Activated naive CD8-positive, alpha-beta T cell (primary cell): ENCODE measurements at regions not wholly inside any gene's neighbourhood (a gene's known extent, or its start where the extent isn't known, plus 50 kb on each side); places are given as distances from the start of the nearest gene placed in this dataset.

Experiments used
- H3K27ac Mint-ChIP-seq: one replicate; pipeline ENCODE4 v1.8.0; 2021; ENCODE audit warnings: mixed read lengths
- H3K27me3 Mint-ChIP-seq: one replicate; pipeline ENCODE4 v1.8.0; 2021; ENCODE audit warnings: mixed read lengths
- H3K36me3 Mint-ChIP-seq: one replicate; pipeline ENCODE4 v1.8.0; 2021; ENCODE audit warnings: mixed read lengths
- H3K4me1 Mint-ChIP-seq: one replicate; pipeline ENCODE4 v1.8.0; 2021; ENCODE audit warnings: low read depth, mixed read lengths
- H3K4me3 Mint-ChIP-seq: one replicate; pipeline ENCODE4 v1.8.0; 2021; ENCODE audit warnings: mild to moderate bottlenecking, mixed read lengths
- H3K9me3 Mint-ChIP-seq: one replicate; pipeline ENCODE4 v1.8.0; 2021; ENCODE audit warnings: low read depth, mixed read lengths

GRCh38 chr12:77619425-77619824, 211.3 kb upstream of the NAV3 start:
- H3K27ac Mint-ChIP-seq = no peak overlapping the region
- peaks cover 3% of the 10 kb centered on the region for H3K9me3 Mint-ChIP-seq
- H3K4me1 Mint-ChIP-seq = no peaks in the 10 kb centered on the region
- no peaks in the 10 kb centered on the region for H3K36me3 Mint-ChIP-seq
- no peak overlapping the region for H3K4me3 Mint-ChIP-seq
- H3K27me3 Mint-ChIP-seq = no peaks in the 10 kb centered on the region

DNA sequence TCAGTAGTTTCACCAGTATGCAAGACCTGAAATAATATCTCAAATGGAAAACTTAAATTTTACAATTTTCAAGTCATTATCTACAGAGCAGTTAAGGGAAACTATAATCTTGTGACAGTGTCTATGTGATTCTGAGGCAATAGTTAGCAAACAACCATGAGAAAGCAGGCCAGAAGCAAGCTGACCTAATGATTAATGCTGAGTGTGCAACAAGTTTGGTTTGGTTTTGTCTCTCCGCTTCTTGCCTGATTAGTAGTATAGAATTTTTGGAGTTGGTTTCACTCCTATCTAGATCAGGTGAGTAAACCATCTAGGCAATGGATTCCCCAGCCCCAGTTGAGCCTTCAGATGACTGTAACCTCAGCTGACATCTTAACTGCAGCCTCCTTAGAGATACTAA, 212.9 kb upstream of the NAV3 start:
- H3K27me3 Mint-ChIP-seq = no peaks in the 10 kb centered on the region

GRCh38 chr12:77615332-77615731, 215.4 kb upstream of the NAV3 start:
- Mint-ChIP-seq H3K9me3 (peaks cover 7% of the 10 kb centered on the region), H3K4me3 (no peak overlapping the region), H3K27me3 (no peaks in the 10 kb centered on the region), H3K36me3 (no peaks in the 10 kb centered on the region), H3K4me1 (no peaks in the 10 kb centered on the region), H3K27ac (no peak overlapping the region)

More for the DNA sequence above, 212.9 kb upstream of the NAV3 start:
- no peak overlapping the region for H3K4me3 Mint-ChIP-seq
- no peak overlapping the region for H3K27ac Mint-ChIP-seq
- peaks cover 7% of the 10 kb centered on the region for H3K9me3 Mint-ChIP-seq
- no peaks in the 10 kb centered on the region for H3K36me3 Mint-ChIP-seq
- no peaks in the 10 kb centered on the region for H3K4me1 Mint-ChIP-seq

GRCh38 chr12:77613411-77613810, 217.3 kb upstream of the NAV3 start:
- no peak overlapping the region for H3K4me3 Mint-ChIP-seq
- H3K36me3 Mint-ChIP-seq = no peaks in the 10 kb centered on the region
- H3K27ac Mint-ChIP-seq = no peak overlapping the region
- H3K4me1 Mint-ChIP-seq = no peaks in the 10 kb centered on the region
- peaks cover 7% of the 10 kb centered on the region for H3K9me3 Mint-ChIP-seq
- no peaks in the 10 kb centered on the region for H3K27me3 Mint-ChIP-seq

DNA sequence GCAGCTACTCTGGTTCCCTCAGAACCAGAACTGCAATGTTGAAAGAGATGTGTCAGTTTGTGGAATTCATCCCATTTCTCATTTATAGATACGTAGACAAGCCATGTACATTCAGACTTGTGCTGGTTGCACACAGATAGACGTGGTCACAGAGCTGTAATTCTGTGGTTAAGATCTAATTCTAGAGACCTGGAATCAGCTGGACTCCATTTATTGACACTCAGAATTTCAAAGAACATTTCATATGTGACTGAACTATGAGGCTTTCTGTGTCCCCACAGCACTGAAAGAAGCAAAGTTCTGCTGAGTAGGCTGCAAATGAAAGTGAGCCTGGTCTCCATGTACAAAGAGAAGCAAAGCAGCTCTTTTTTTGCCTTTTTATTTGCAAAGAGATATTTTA, 220.2 kb upstream of the NAV3 start:
- no peak overlapping the region for H3K27ac Mint-ChIP-seq
- H3K9me3 Mint-ChIP-seq = peaks cover 7% of the 10 kb centered on the region

DNA sequence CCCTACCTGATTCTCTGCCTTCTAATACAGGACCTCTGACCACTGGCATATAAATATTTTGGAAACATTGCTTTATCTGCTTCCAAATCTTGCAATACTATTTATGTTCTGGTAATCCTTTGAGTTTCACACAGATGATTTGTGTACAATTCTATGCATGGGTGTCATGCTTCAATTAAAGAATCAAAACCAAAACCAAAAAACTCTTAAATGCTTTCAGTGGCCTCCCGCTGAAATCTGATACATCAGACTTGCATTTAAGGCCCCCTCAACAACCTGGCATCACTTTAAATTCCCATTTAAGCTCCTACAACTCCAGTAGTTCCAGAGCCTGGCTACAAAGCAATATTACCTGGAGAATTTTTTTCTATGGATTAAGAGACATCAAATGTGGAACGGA, 221.7 kb upstream of the NAV3 start:
- Mint-ChIP-seq H3K4me3 (no peak overlapping the region), H3K4me1 (no peaks in the 10 kb centered on the region), H3K9me3 (peaks cover 5% of the 10 kb centered on the region), H3K27me3 (no peaks in the 10 kb centered on the region), H3K36me3 (no peaks in the 10 kb centered on the region), H3K27ac (no peak overlapping the region)

More for the DNA sequence above, 220.2 kb upstream of the NAV3 start:
- H3K27me3 Mint-ChIP-seq = no peaks in the 10 kb centered on the region
- H3K4me1 Mint-ChIP-seq = no peaks in the 10 kb centered on the region
- no peaks in the 10 kb centered on the region for H3K36me3 Mint-ChIP-seq
- H3K4me3 Mint-ChIP-seq = no peak overlapping the region

DNA sequence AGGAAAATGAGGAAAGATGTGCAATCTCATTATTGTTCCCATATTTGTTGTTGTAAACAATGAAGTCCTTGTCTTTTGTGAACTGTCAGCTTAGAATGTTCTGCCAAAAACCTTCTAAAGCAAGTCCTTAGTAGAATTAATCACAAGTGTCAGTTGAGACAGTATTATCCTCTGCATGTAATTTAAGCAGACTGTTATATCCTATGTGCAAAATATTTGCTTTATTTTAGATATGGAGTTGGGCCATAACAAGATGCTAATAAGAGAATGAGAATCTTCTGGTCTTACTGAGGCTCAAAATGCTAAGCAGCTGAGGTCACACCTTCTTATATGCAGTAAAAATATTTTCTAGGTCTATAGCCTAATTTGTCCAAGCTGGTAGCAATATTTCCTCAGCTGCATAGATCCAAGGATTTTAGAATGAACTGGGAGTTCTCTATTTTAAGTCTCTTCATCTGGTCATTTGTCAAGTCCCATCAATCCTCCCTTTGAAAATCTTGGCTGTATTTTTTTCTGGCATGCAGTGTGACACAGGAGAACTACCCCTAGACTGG, 222.3 kb upstream of the NAV3 start:
- no peaks in the 10 kb centered on the region for H3K27me3 Mint-ChIP-seq
- no peak overlapping the region for H3K27ac Mint-ChIP-seq
- H3K4me3 Mint-ChIP-seq = no peak overlapping the region
- H3K36me3 Mint-ChIP-seq = no peaks in the 10 kb centered on the region
- H3K4me1 Mint-ChIP-seq = no peaks in the 10 kb centered on the region
- peaks cover 5% of the 10 kb centered on the region for H3K9me3 Mint-ChIP-seq

GRCh38 chr12:77606348-77606747, 224.3 kb upstream of the NAV3 start:
- Mint-ChIP-seq H3K27ac (no peak overlapping the region), H3K27me3 (no peaks in the 10 kb centered on the region), H3K4me1 (no peaks in the 10 kb centered on the region), H3K4me3 (no peak overlapping the region), H3K9me3 (peaks cover 4% of the 10 kb centered on the region), H3K36me3 (no peaks in the 10 kb centered on the region)

GRCh38 chr12:77603946-77604345, 226.7 kb upstream of the NAV3 start:
- Mint-ChIP-seq H3K27ac (no peak overlapping the region), H3K9me3 (peaks cover 4% of the 10 kb centered on the region), H3K4me1 (no peaks in the 10 kb centered on the region), H3K4me3 (no peak overlapping the region), H3K36me3 (no peaks in the 10 kb centered on the region), H3K27me3 (no peaks in the 10 kb centered on the region)

DNA sequence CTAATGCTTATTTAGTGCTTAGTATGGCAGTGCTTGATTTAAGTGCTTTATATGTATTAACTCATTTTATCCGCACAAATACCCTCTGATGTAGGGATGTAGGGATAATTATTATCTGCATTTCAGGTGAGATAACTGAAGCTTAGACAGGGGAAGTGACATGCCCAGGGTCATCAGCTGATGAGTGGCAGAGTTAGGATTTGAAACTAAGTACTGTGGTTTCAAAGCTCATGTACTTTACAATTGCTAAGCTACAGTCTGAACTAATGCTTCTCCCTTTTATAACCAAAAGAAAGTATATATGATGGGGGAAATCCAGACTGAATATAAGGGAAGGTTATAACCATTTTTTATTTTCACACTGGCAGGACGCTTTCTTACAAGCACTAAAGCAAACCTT, 229.6 kb upstream of the NAV3 start:
- Mint-ChIP-seq H3K36me3 (no peaks in the 10 kb centered on the region), H3K4me3 (no peak overlapping the region), H3K9me3 (peaks cover 11% of the 10 kb centered on the region), H3K4me1 (no peaks in the 10 kb centered on the region), H3K27me3 (no peaks in the 10 kb centered on the region), H3K27ac (no peak overlapping the region)

- H3K4me1 Mint-ChIP-seq = no peaks in the 10 kb centered on the region
- no peaks in the 10 kb centered on the region for H3K27me3 Mint-ChIP-seq
- H3K36me3 Mint-ChIP-seq = no peaks in the 10 kb centered on the region
- H3K27ac Mint-ChIP-seq = no peak overlapping the region
- H3K4me3 Mint-ChIP-seq = no peak overlapping the region
- peaks cover 11% of the 10 kb centered on the region for H3K9me3 Mint-ChIP-seq
Measured at GRCh38 chr12:77600468-77600843, 230.2 kb upstream of the NAV3 start.

DNA sequence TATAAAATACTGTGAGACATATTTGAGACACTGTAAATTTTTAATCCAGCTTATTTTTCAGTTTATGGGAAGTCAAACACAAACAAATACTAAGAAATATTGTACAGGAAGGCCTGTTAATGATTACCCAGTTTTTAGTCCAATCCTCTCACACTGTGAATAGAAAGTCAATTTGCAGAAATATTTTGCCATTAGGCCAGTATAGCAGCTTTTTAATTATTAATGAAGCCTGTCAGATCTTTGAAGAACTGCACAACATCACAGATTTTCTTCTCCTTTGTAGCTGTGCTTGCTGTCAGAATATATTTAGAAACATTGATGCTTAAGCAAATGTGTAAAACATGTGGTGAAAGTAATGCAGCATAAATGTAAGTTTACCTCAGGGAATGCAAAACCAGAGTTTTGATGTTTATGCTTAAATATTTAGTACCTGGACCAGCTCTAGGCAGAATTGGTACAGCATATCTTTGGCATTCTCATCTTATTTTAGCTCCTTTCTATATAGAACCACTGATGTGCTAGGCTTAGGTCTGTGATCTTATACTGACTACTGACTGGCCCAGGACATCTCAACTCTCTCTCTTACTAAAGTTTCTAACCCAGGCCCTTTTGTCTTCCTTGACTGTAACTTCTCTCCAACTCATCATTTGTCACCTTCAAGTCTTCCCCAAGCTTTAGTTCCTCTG, 230.8 kb upstream of the NAV3 start:
- Mint-ChIP-seq H3K27me3 (no peaks in the 10 kb centered on the region), H3K27ac (no peak overlapping the region), H3K4me1 (no peaks in the 10 kb centered on the region), H3K36me3 (no peaks in the 10 kb centered on the region), H3K4me3 (no peak overlapping the region), H3K9me3 (peaks cover 11% of the 10 kb centered on the region)

GRCh38 chr12:77594366-77594765, 236.3 kb upstream of the NAV3 start:
- H3K4me1 Mint-ChIP-seq = no peaks in the 10 kb centered on the region
- no peaks in the 10 kb centered on the region for H3K36me3 Mint-ChIP-seq
- H3K9me3 Mint-ChIP-seq = peaks cover 7% of the 10 kb centered on the region
- H3K4me3 Mint-ChIP-seq = no peak overlapping the region
- no peaks in the 10 kb centered on the region for H3K27me3 Mint-ChIP-seq
- no peak overlapping the region for H3K27ac Mint-ChIP-seq

DNA sequence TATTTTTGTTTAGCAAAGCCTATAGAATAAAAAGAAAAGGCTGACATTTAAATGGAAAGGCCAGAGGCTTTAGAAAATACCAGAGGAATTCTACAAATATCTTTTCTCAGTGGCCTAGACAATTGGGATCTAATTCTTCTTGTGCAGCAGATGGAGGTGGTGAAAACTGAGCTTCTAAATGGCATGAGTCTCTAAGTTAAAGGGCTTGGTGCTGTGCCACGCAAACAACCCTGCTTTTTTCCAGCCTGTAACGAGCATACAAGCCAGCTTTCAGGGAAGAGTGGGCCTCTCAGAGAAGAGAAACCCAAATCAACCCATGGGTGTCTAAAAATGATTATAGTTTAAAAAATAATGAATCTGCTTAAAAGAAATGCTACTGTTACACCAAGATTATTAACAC, 237.9 kb upstream of the NAV3 start:
- Mint-ChIP-seq H3K36me3 (no peaks in the 10 kb centered on the region), H3K27me3 (no peaks in the 10 kb centered on the region), H3K27ac (no peak overlapping the region), H3K4me3 (no peak overlapping the region), H3K9me3 (peaks cover 7% of the 10 kb centered on the region), H3K4me1 (no peaks in the 10 kb centered on the region)

DNA sequence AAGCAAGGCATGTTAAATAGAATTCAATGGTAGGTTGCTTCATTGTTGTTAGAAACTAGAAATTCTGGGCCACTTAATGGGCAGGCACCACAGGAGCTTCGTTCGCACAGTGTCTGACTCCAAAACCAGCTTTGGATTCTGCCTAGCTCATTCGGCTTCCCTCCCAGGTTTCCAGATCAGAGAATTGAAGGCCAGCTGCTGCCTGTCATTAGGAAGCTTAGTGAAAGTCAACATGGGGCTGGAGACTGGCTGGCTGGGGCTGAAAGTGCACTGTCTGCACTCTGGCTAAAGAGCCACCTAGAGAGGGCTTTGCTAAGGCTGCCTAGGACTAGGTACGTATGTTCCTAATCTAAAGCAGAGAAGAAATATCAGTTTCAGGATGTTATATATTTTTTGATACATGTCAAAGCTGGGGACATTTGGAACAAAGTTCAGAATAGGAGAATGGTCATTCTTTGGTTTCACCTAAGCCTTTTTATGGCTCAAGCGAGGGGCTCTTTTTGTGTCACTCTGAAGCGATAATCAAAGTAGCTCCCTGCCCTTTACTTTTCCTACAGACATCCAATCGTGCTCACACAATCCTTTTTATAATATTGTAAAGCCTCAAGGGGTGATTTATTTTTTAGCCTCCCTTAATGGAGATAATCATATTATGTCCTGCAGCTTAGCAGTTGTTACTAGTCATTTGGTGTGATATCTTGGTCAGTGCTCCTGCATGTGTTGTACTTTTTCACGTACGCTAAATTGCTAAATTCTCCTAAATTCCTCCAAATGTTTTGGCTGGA, 238.5 kb upstream of the NAV3 start:
- no peak overlapping the region for H3K4me3 Mint-ChIP-seq
- H3K27ac Mint-ChIP-seq = no peak overlapping the region
- no peaks in the 10 kb centered on the region for H3K36me3 Mint-ChIP-seq
- no peaks in the 10 kb centered on the region for H3K4me1 Mint-ChIP-seq
- H3K9me3 Mint-ChIP-seq = peaks cover 2% of the 10 kb centered on the region
- no peaks in the 10 kb centered on the region for H3K27me3 Mint-ChIP-seq
